Endodermal cell (in vitro differentiated cells): ENCODE measurements at regions not wholly inside any gene's neighbourhood (a gene's known extent, or its start where the extent isn't known, plus 50 kb on each side); places are given as distances from the start of the nearest gene placed in this dataset.

Source experiments
- DNase-seq: peaks from one replicate; pipeline ENCODE4 v3.0.0-alpha.2; 2017
- H3K27ac ChIP-seq: 2 replicates; pipeline ENCODE4 v1.5.1; 2013; ENCODE audit warnings: mild to moderate bottlenecking, low read depth, low read length, moderate library complexity
- H3K27me3 ChIP-seq: 2 replicates; pipeline ENCODE4 v1.6.1; 2013; ENCODE audit warnings: mild to moderate bottlenecking, low read length, moderate library complexity; ENCODE audit not compliant: insufficient read depth, control insufficient read depth, poor library complexity, severe bottlenecking
- H3K36me3 ChIP-seq: 2 replicates; pipeline ENCODE4 v1.7.0; 2013; ENCODE audit warnings: mild to moderate bottlenecking, low read length, moderate library complexity; ENCODE audit not compliant: control insufficient read depth, insufficient read depth
- H3K4me1 ChIP-seq: one replicate; pipeline ENCODE4 v1.7.0; 2013; ENCODE audit warnings: low read length; ENCODE audit not compliant: control insufficient read depth, insufficient read depth
- H3K4me3 ChIP-seq: 2 replicates; pipeline ENCODE4 v1.5.1; 2013; ENCODE audit warnings: mild to moderate bottlenecking, low read length, moderate library complexity
- H3K9ac ChIP-seq: 2 replicates; pipeline ENCODE4 v1.6.1; 2013; ENCODE audit warnings: mild to moderate bottlenecking, low read length, moderate library complexity; ENCODE audit not compliant: poor library complexity, severe bottlenecking; ENCODE audit errors: extremely low read depth
- H3K9me3 ChIP-seq: 2 replicates; pipeline ENCODE4 v1.6.1; 2013; ENCODE audit warnings: mild to moderate bottlenecking, low read length, moderate library complexity; ENCODE audit not compliant: control insufficient read depth
- H3K27ac Mint-ChIP-seq: 2 replicates; pipeline ENCODE4 v1.8.0; 2020; ENCODE audit warnings: mixed read lengths
- H3K27me3 Mint-ChIP-seq: 2 replicates; pipeline ENCODE4 v1.8.0; 2021; ENCODE audit warnings: mild to moderate bottlenecking, mixed read lengths; ENCODE audit not compliant: insufficient read depth
- H3K36me3 Mint-ChIP-seq: 2 replicates; pipeline ENCODE4 v1.8.0; 2020; ENCODE audit warnings: low read depth, mixed read lengths
- H3K4me1 Mint-ChIP-seq: 2 replicates; pipeline ENCODE4 v1.8.0; 2020; ENCODE audit warnings: mixed read lengths
- H3K4me3 Mint-ChIP-seq: 2 replicates; pipeline ENCODE4 v1.8.0; 2020; ENCODE audit warnings: mild to moderate bottlenecking, moderate library complexity, mixed read lengths
- H3K9me3 Mint-ChIP-seq: 2 replicates; pipeline ENCODE4 v1.8.0; 2020; ENCODE audit warnings: mild to moderate bottlenecking, mixed read lengths
- CTCF ChIP-seq: fragments of 200-600 bp; sonication (generic); conservative IDR thresholded peaks from 2 replicates; pipeline ENCODE4 v1.5.0; 2021; ENCODE audit warnings: antibody characterized with exemption, mild to moderate bottlenecking
- WGBS, 2 experiments: methylation state at CpG; one replicate each; pipeline versions ENCODE4 v1.1.5 to v1.1.7; 2013; ENCODE audit warnings: missing lambda C conversion rate in 2 of 2, mixed read lengths in 1 of 2; ENCODE audit not compliant: insufficient coverage in 1 of 2, insufficient read length in 1 of 2; 5-methylcytosine and 5-hydroxymethylcytosine counted together

DNA sequence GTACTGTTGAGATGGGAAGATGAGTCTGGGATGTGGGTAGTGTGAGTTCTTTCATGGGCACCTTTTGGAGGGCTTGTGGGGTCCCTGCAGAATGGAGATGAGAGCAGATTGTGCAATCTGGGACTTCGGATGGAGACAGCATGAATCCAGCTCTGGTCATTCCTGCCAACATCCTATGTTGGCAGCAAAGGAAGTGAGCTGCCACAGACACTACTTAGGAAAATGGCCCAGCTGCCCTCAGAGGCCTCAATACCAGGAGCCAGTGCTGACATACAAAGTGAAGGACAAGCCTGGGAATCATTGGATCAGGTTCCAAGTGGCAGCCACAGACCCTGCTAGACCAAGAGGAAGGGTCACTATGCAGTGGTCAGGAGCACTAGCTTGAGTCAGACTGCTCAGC lies 402.8 kb downstream of the CDK5RAP2 start:
- H3K4me1 Mint-ChIP-seq: no peaks in the 10 kb centered on the region
- no peaks in the 10 kb centered on the region for H3K4me1 ChIP-seq
- peak; percentile 15 for DNase-seq
- H3K36me3 Mint-ChIP-seq: no peaks in the 10 kb centered on the region
- no peaks in the 10 kb centered on the region for H3K9me3 Mint-ChIP-seq
- no peak overlapping the region for H3K27ac ChIP-seq
- H3K4me3 ChIP-seq: no peak overlapping the region
- no peak overlapping the region for H3K9ac ChIP-seq
- H3K27ac Mint-ChIP-seq: no peak overlapping the region
- H3K27me3 Mint-ChIP-seq: peaks cover 26% of the 10 kb centered on the region
- no peak overlapping the region for H3K4me3 Mint-ChIP-seq
- H3K36me3 ChIP-seq: no peaks in the 10 kb centered on the region
- peaks cover 7% of the 10 kb centered on the region for H3K27me3 ChIP-seq
- TF ChIP-seq CTCF: no peak
- H3K9me3 ChIP-seq: no peaks in the 10 kb centered on the region
- 93 to 100% methylated on average over 1 of the region's 1 CpG for WGBS, 2 experiments

DNA sequence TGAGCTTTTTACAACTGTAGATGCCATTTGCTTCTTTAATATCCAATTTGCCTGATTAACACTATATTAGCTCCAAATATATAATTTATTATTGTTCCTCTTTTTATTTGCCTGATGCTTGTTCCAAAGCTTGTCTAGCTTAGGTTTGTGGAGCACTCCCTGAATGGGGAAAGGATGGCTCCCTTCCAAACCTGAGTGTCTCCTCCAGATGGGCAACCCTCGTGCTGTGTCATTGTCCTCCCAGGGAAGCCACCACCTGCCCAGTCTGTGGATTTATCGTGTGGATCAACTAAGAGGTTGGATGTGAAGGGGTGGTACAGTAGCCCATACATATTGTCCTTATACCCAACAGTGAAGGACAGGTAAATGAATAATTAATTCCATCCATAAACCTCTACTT lies 404.9 kb downstream of the CDK5RAP2 start:
- H3K27me3 ChIP-seq: peaks cover 7% of the 10 kb centered on the region
- H3K27ac ChIP-seq: no peak overlapping the region
- Mint-ChIP-seq H3K4me3 (no peak overlapping the region), H3K9me3 (no peaks in the 10 kb centered on the region), H3K27ac (no peak overlapping the region), H3K27me3 (peaks cover 14% of the 10 kb centered on the region), H3K36me3 (no peaks in the 10 kb centered on the region), H3K4me1 (no peaks in the 10 kb centered on the region)
- peak; percentile 0 for DNase-seq
- TF ChIP-seq CTCF: no peak
- H3K9me3 ChIP-seq: no peaks in the 10 kb centered on the region
- no peak overlapping the region for H3K9ac ChIP-seq
- WGBS, 2 experiments: 84% methylated on average over 2 of the region's 2 CpGs; no CpG with 5 or more reads in 1 of the 2 experiments
- no peaks in the 10 kb centered on the region for H3K36me3 ChIP-seq
- H3K4me1 ChIP-seq: no peaks in the 10 kb centered on the region
- H3K4me3 ChIP-seq: no peak overlapping the region

DNA sequence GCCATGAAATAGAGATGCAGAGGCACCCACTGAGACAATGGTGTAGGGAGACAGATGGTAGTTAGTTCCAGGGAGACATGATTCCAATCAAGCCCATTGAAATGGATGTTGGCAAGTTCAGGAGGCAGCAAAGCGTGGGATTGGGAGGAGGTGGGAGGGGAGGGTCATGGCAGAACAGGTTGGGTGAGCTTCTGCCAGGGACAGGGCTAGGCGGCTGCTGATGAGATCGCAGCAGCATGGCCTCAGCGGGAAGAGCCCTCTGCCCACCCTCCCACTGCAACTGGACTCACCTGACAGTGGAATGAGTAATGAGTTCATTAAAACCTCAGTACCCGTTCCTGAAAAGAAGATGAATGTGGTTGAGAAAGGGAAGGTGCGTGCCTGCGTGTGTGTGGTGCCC lies 418.2 kb downstream of the CDK5RAP2 start:
- H3K9me3 ChIP-seq: no peaks in the 10 kb centered on the region

More for the DNA sequence above, 418.2 kb downstream of the CDK5RAP2 start:
- Mint-ChIP-seq H3K27ac (no peak overlapping the region), H3K27me3 (peaks cover 8% of the 10 kb centered on the region), H3K4me3 (no peak overlapping the region), H3K4me1 (peaks cover 19% of the 10 kb centered on the region), H3K9me3 (no peaks in the 10 kb centered on the region), H3K36me3 (no peaks in the 10 kb centered on the region)
- 92 to 95% methylated on average over 4 to 7 of the region's 7 CpGs for WGBS, 2 experiments
- Histone ChIP-seq H3K4me1 (no peaks in the 10 kb centered on the region), H3K36me3 (no peaks in the 10 kb centered on the region), H3K4me3 (no peak overlapping the region), H3K27ac (no peak overlapping the region), H3K9ac (no peak overlapping the region), H3K27me3 (no peaks in the 10 kb centered on the region)
- no peak for DNase-seq
- no peak for TF ChIP-seq CTCF
